COLO829 (cell line): ENCODE measurements at regions not wholly inside any gene's neighbourhood (a gene's known extent, or its start where the extent isn't known, plus 50 kb on each side); places are given as distances from the start of the nearest gene placed in this dataset.
A peak's percentile ranks its signal among the peaks of the same experiment; 100 is the strongest.
"Not testable (repeated sequence)": the region's sequence is repeated elsewhere in the genome, so short reads cannot be mapped to it uniquely, and the experiment has no call there.

ENCODE experiments used
- DNase-seq: peaks from one replicate; pipeline ENCODE4 v3.0.0; 2012; ENCODE audit warnings: low spot score

- DNase-seq = no peak
Measured at GRCh38 chr21:35468991-35469390, 419.9 kb upstream of the RUNX1 start.

GRCh38 chr21:35467566-35467965 lies 418.5 kb upstream of the RUNX1 start:
- DNase-seq = no peak

GRCh38 chr21:35466681-35467080 lies 417.6 kb upstream of the RUNX1 start:
- DNase-seq = not testable (repeated sequence)

- no peak for DNase-seq
Measured at GRCh38 chr21:35465741-35466140, 416.6 kb upstream of the RUNX1 start.

GRCh38 chr21:35461700-35462099 lies 412.6 kb upstream of the RUNX1 start:
- no peak for DNase-seq

- no peak for DNase-seq
Measured at GRCh38 chr21:35460441-35460840, 411.3 kb upstream of the RUNX1 start.

- DNase-seq = no peak
Measured at GRCh38 chr21:35458405-35458804, 409.3 kb upstream of the RUNX1 start.

- DNase-seq = no peak
Measured at GRCh38 chr21:35457097-35457804, 408.1 kb upstream of the RUNX1 start.

- no peak for DNase-seq
Measured at GRCh38 chr21:35451276-35451675, 402.2 kb upstream of the RUNX1 start.

- no peak for DNase-seq
Measured at GRCh38 chr21:35450830-35451229, 401.7 kb upstream of the RUNX1 start.

- no peak for DNase-seq
Measured at GRCh38 chr21:35449846-35450245, 400.7 kb upstream of the RUNX1 start.

GRCh38 chr21:35448876-35449599 lies 399.9 kb upstream of the RUNX1 start:
- no peak for DNase-seq

GRCh38 chr21:35444391-35444790 lies 395.3 kb upstream of the RUNX1 start:
- DNase-seq = no peak

GRCh38 chr21:35441868-35442582 lies 392.9 kb upstream of the RUNX1 start:
- no peak for DNase-seq

- DNase-seq = peak; percentile 61
Measured at GRCh38 chr21:35438643-35439404, 389.7 kb upstream of the RUNX1 start.

- DNase-seq = peak; percentile 74
Measured at GRCh38 chr21:35437941-35438340, 388.8 kb upstream of the RUNX1 start.

GRCh38 chr21:35436899-35437298 lies 387.8 kb upstream of the RUNX1 start:
- no peak for DNase-seq

- DNase-seq = not testable (repeated sequence)
Measured at GRCh38 chr21:35432601-35433000, 383.5 kb upstream of the RUNX1 start.

- DNase-seq = no peak
Measured at GRCh38 chr21:35430260-35430659, 381.2 kb upstream of the RUNX1 start.

GRCh38 chr21:35428937-35429336 lies 379.8 kb upstream of the RUNX1 start:
- DNase-seq = no peak

- no peak for DNase-seq
Measured at GRCh38 chr21:35428489-35428888, 379.4 kb upstream of the RUNX1 start.

GRCh38 chr21:35428001-35428320 lies 378.9 kb upstream of the RUNX1 start:
- no peak for DNase-seq
